ENCODE measurements at regions not wholly inside any gene's neighbourhood (a gene's known extent, or its start where the extent isn't known, plus 50 kb on each side); places are given as distances from the start of the nearest gene placed in this dataset.

DNA sequence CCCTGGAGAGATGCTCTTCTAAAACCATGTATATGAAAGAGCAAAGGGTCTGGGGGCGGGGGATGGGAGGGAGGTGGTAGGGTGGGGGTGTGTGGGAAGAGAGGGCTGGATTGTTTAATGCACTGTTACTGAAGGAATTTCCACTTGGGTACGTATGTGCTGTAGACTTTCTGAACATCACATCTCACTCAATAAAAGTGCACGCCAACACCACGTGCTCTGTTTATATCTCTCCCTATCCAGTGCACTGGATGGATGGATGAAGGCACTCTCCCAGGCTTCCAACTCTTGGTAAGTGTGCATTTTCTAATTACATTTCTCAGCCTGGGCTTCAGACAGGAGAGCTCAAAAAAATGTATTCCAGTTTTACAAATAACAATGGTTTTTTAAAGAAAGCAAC is 184.3 kb upstream of the SIX2 start:
- Mint-ChIP-seq H3K9me3 (no peaks in the 10 kb centered on the region), H3K4me3 (no peak overlapping the region), H3K27me3 (peaks cover 19% of the 10 kb centered on the region), H3K27ac (no peak overlapping the region), H3K36me3 (ENCODE audit: low read depth) (no peaks in the 10 kb centered on the region), H3K4me1 (no peaks in the 10 kb centered on the region)
- DNase-seq, result no peak
- POLR2A ChIA-PET, result no interaction called here
- CTCF ChIA-PET, result no interaction called here

DNA sequence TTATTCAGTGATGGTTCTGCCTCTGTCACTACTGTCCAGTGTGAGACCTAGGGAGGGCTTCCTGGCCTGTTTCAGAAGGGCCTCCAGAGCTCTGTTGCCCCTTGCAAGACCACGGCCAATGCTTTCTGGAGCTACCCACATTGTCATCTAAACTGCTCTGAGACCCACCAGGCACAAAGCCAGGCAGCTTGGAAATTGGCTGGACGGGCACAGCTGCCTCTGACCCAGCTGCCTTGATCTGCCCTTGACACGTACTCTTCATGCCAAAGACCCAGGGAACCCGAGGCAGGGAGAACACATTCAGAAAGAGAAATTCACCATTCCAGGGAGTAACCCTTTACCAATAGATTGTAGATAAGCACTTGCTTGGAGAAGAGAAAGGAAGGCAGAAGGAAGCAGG is 183.7 kb upstream of the SIX2 start:
- Mint-ChIP-seq H3K4me1 (no peaks in the 10 kb centered on the region), H3K36me3 (ENCODE audit: low read depth) (no peaks in the 10 kb centered on the region), H3K4me3 (no peak overlapping the region), H3K27ac (no peak overlapping the region), H3K27me3 (peaks cover 19% of the 10 kb centered on the region), H3K9me3 (no peaks in the 10 kb centered on the region)
- POLR2A ChIA-PET, result no interaction called here
- DNase-seq, result no peak
- CTCF ChIA-PET, result no interaction called here

DNA sequence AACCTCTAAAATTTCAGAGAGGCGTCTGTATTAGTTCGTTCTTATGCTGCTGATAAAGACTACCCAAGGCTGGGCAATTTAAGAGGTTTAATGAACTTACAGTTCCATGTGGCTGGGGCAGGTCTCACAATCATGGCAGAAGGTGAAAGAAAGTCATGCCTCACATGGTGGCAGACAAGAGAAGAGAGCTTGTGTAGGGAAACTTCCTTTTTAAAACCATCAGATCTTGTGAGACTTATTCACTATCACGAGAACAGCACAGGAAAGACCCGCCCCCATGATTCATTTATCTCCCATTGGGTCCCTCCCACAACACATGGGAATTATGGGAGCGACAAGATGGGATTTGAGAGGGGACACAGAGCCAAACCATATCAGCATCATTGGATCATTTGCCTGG is 183.2 kb upstream of the SIX2 start:
- POLR2A ChIA-PET, result no interaction called here

DNA sequence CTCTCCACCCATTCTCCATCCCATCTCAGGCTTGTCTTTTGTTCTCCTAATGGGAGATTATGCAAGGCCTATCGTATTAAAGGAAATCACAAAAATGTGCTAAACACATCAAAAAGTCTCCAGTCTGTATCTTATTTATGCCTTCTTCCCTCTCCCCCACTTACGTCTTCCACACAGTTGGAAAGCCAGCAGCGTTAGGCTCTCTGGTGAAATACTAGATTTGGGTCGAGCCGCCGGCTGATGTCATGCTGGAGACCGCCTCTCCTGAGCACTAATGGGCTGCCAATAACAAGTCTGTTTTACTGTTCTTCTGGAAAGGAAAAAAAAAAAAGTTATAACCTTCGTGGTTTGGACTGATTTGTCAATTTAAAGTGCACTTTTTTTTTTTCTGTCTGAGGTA is 182.7 kb upstream of the SIX2 start:
- Mint-ChIP-seq H3K4me1 (no peaks in the 10 kb centered on the region), H3K27ac (no peak overlapping the region), H3K9me3 (no peaks in the 10 kb centered on the region), H3K4me3 (no peak overlapping the region), H3K27me3 (peaks cover 20% of the 10 kb centered on the region), H3K36me3 (ENCODE audit: low read depth) (no peaks in the 10 kb centered on the region)
- DNase-seq, result no peak
- CTCF ChIA-PET, result no interaction called here
- POLR2A ChIA-PET, result no interaction called here

More for the DNA sequence above, 183.2 kb upstream of the SIX2 start:
- Mint-ChIP-seq H3K27ac (no peak overlapping the region), H3K27me3 (peaks cover 20% of the 10 kb centered on the region), H3K36me3 (ENCODE audit: low read depth) (no peaks in the 10 kb centered on the region), H3K4me1 (no peaks in the 10 kb centered on the region), H3K4me3 (no peak overlapping the region), H3K9me3 (no peaks in the 10 kb centered on the region)
- DNase-seq, result no peak
- CTCF ChIA-PET, result no interaction called here

DNA sequence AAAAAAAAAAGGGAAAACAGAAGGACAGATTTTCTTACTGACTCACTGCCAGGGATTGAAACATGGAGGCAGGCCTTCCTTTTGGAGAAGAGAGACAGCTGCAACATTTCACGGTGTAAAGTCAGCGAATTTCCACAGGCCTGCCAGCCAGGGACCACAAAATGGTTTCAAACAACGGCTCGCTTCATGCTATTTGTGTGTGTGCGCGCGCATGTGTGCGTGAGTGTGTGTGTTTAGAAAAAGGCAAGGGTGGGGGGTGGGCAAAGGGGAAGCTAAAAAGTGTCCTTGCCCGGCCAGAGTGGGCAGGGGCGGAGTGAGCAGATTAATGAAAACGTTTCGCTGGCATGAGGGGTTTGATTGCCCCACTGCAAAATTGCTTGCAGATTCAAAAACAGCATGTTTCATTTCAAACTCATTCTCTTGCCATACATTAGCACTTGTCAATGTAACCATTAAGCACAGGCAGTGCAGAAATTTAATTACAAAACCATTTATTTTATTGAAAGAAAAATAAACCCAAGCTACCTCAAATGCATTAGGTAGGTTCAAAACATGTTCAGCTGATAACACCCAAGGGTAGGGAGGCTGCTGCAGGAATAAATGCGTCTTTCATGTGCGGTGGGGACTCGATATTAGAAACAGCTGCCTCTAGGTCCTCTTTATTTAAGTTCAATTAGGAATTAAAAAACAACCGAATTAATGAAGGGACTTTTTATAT is 182.1 kb upstream of the SIX2 start:
- POLR2A ChIA-PET, result no interaction called here
- no peak for DNase-seq
- no peak overlapping the region for H3K4me3 Mint-ChIP-seq
- H3K36me3 Mint-ChIP-seq (ENCODE audit: low read depth), result no peaks in the 10 kb centered on the region
- H3K4me1 Mint-ChIP-seq, result no peaks in the 10 kb centered on the region
- CTCF ChIA-PET, result no interaction called here
- H3K27me3 Mint-ChIP-seq, result peaks cover 20% of the 10 kb centered on the region
- H3K9me3 Mint-ChIP-seq, result no peaks in the 10 kb centered on the region
- H3K27ac Mint-ChIP-seq, result no peak overlapping the region

DNA sequence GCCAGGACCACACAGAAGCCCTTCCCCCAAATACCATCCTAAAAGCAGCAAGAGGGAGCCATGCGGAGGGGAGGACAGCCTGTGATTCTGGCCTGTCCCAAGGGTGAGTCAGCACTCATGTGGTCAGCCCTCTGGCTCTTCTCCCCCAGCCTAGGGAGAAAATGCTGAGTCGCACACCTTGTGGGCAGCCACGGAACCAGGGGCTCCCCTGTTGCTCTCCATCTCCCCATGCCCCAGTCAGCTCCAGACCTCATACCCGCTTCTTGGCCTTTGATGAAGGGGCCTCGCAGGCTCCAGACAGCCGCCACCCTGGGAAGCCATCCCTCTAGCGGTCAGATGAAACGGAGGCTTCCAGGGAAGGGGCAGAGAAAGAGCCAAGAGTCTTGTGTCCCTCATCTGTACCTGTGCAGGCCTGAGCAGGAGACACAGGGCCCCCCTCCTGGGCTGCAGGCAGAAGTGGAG is 181.3 kb upstream of the SIX2 start:
- peaks cover 15% of the 10 kb centered on the region for H3K27me3 Mint-ChIP-seq
- no peaks in the 10 kb centered on the region for H3K9me3 Mint-ChIP-seq
- H3K36me3 Mint-ChIP-seq (ENCODE audit: low read depth), result no peaks in the 10 kb centered on the region
- H3K4me3 Mint-ChIP-seq, result no peak overlapping the region
- H3K4me1 Mint-ChIP-seq, result no peaks in the 10 kb centered on the region
- ChIA-PET CTCF (no interaction called here), POLR2A (no interaction called here)
- H3K27ac Mint-ChIP-seq, result no peak overlapping the region
- DNase-seq, result no peak

DNA sequence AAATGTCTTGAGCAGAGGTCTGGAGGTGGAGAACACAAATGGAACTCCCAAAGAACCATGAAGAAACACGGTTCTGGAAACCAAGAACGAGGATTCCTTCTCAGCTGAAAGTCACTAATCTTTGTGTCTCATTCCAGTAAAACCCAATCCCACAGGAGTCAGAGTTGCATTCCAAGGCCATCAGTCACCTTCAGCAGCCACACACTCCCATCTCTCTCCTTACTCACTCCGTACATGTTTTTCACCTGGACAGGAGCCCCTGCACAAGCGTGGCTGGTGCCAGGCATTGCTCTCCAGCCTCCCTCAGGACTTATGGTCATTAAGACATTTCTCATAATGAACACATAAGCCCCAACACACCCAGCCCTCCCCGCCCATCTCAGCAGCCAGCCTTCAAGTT is 175.4 kb upstream of the SIX2 start:
- Mint-ChIP-seq H3K27ac (no peak overlapping the region), H3K4me3 (no peak overlapping the region), H3K27me3 (peaks cover 3% of the 10 kb centered on the region), H3K9me3 (no peaks in the 10 kb centered on the region), H3K36me3 (ENCODE audit: low read depth) (no peaks in the 10 kb centered on the region), H3K4me1 (no peaks in the 10 kb centered on the region)
- no peak for DNase-seq
- ChIA-PET CTCF (no interaction called here), POLR2A (no interaction called here)

DNA sequence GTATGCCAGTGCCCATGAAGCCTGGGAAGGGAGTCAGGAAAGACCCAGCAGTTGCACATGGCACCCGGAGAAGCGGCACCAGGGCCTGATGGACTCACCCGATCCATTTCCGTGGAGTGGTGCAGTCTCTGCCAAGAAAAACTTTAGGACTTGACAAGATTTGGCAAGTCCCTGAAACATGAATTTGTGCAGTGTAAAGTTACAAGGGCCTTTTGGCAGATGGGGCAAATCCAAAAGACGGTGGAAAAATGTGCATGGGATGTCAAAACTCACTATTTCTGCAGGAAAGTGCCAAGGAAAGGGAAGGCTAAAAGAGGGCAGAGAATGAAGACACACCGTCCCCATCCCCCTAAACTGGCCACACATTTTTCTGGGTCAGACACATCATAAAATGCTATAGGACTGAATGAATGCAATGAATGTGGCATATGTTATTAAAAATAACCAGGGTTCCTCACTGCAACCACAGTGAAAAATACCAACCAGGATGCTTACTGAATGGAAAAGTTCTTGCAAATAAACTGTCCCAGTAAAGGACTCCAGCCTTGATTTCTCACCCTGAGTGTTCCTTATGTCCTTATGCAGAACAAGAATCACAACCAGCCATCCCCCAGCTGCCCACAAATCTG is 173.5 kb upstream of the SIX2 start:
- Mint-ChIP-seq H3K27ac (no peak overlapping the region), H3K9me3 (no peaks in the 10 kb centered on the region), H3K4me1 (no peaks in the 10 kb centered on the region), H3K27me3 (peaks cover 7% of the 10 kb centered on the region), H3K4me3 (no peak overlapping the region), H3K36me3 (ENCODE audit: low read depth) (no peaks in the 10 kb centered on the region)
- ChIA-PET CTCF (no interaction called here), POLR2A (no interaction called here)
- no peak for DNase-seq

DNA sequence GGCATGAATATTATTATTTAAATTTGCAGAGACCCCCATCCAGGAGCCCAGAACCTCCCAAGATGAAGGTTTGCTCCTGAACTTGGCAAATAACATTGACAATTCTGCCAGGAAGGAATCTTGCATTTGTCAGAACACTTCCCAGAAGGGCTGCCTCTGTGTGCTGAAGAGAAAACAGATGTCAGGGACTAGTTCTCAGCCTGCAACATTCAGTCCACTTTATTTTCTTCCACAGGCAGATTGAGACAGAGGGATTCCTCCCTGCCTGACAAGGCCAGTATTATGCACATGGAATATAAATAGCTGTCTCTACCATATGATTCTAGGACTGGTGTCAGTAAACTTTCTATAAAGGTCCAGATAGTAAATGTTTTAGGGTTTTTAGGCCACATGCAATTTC is 171.5 kb upstream of the SIX2 start:
- H3K27me3 Mint-ChIP-seq, result peaks cover 16% of the 10 kb centered on the region
- no peaks in the 10 kb centered on the region for H3K9me3 Mint-ChIP-seq
- no peak overlapping the region for H3K27ac Mint-ChIP-seq
- ChIA-PET CTCF (no interaction called here), POLR2A (no interaction called here)
- no peaks in the 10 kb centered on the region for H3K36me3 Mint-ChIP-seq (ENCODE audit: low read depth)
- H3K4me1 Mint-ChIP-seq, result no peaks in the 10 kb centered on the region
- DNase-seq, result no peak
- no peak overlapping the region for H3K4me3 Mint-ChIP-seq

DNA sequence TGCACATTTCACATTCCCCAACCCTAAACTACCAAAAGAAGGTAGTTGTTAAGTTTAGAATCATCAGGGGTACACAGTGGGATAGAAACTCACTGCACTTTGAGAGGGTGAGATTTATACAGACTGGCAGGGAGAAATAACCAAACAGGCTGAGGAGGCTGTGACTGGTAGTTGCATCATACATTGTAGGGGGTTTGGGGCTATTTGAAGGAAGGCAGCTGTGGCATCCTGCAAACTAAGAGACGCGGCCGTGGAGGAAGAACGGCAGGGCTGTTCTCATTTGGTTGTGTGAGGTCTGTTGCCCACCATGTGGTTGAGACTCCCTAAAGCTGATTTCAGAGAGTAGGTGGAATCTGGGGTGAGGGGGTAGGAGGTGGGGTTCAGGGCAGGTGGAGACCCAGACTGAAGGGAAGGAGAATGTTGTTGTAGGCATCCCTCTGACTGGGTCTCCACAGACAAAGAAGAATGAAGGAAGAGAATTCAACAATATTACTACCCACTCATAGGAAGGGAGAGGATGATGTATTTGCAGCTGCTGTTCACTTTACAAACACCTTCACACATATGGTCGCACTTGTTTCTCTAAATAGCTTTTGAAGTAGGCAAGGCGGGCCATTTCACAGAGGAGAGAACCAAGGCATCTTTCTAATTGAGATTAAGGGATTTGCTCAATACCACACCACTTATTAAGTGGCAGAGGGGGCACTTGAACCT is 170.9 kb upstream of the SIX2 start:
- no peaks in the 10 kb centered on the region for H3K36me3 Mint-ChIP-seq (ENCODE audit: low read depth)
- H3K27ac Mint-ChIP-seq, result no peak overlapping the region
- no peak overlapping the region for H3K4me3 Mint-ChIP-seq
- H3K9me3 Mint-ChIP-seq, result no peaks in the 10 kb centered on the region
- DNase-seq, result no peak
- no peaks in the 10 kb centered on the region for H3K4me1 Mint-ChIP-seq
- peaks cover 16% of the 10 kb centered on the region for H3K27me3 Mint-ChIP-seq
- ChIA-PET POLR2A (no interaction called here), CTCF (no interaction called here)

DNA sequence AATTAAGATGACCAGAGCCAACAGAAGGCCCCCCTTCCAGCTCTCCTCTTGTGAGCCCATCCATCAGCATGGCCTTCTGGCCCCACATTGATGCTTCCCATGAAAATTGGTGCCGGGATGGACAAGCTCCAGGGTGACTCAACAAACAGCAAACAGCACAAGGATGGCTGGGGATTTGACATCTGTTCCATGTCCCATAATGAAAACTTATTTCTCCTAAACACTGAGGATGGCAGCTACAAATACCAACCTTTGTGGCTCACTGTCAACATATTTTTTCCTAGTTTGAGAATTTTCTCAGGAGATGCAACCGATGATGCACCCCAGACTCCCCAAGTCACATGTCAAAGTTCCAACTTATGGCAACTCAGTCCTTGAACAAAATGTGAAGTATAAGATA is 169.6 kb upstream of the SIX2 start:
- ChIA-PET CTCF (no interaction called here), POLR2A (no interaction called here)
- no peak for DNase-seq
- Mint-ChIP-seq H3K4me3 (no peak overlapping the region), H3K27ac (no peak overlapping the region), H3K27me3 (peaks cover 25% of the 10 kb centered on the region), H3K9me3 (no peaks in the 10 kb centered on the region), H3K4me1 (no peaks in the 10 kb centered on the region), H3K36me3 (ENCODE audit: low read depth) (no peaks in the 10 kb centered on the region)

DNA sequence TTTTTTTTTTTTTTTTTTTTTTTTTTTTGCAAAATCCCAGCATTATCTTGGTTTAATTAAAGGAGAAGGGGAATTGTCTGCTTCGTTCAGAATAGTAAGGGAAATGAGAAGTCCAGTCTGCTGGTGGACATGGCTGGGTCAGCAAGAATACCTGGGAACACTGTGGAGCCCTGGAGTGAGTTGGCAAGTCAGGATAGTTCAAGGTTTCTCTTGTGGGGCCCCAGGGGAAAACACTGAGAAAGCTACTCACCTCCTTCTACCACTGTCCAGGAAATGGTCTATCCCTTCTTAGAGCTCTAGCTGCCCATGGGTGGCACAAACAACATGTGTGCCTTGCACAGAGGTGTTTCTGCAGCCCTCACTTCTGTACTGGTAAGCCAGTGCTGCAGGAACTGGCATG is 169.1 kb upstream of the SIX2 start:
- no peak for DNase-seq
- peaks cover 29% of the 10 kb centered on the region for H3K27me3 Mint-ChIP-seq
- ChIA-PET CTCF (no interaction called here), POLR2A (no interaction called here)
- no peak overlapping the region for H3K4me3 Mint-ChIP-seq
- no peaks in the 10 kb centered on the region for H3K9me3 Mint-ChIP-seq
- no peaks in the 10 kb centered on the region for H3K36me3 Mint-ChIP-seq (ENCODE audit: low read depth)
- H3K4me1 Mint-ChIP-seq, result no peaks in the 10 kb centered on the region
- H3K27ac Mint-ChIP-seq, result no peak overlapping the region

DNA sequence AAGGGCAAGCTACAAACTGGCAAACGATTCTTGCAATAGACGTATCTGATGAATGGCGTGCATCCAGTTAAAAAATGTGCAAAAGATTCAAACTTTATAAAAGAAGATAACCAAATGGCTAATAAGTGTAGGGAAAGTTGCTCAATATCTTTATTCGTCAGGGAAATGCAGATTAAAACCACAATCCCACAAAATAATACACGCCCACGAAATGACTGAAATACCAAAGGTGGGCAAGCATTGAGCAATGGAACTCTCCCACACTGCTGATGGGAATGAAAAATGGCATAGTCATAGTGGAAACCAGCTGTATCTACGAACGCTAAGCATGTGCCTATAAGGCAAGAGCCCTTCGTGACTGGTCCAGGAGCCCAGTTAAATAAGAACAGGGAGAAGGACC is 168.6 kb upstream of the SIX2 start:
- peaks cover 34% of the 10 kb centered on the region for H3K27me3 Mint-ChIP-seq
- POLR2A ChIA-PET, result no interaction called here
- H3K36me3 Mint-ChIP-seq (ENCODE audit: low read depth), result no peaks in the 10 kb centered on the region
- H3K4me1 Mint-ChIP-seq, result no peaks in the 10 kb centered on the region
- no peak overlapping the region for H3K27ac Mint-ChIP-seq
- CTCF ChIA-PET, result no interaction called here
- DNase-seq, result no peak
- H3K9me3 Mint-ChIP-seq, result no peaks in the 10 kb centered on the region
- H3K4me3 Mint-ChIP-seq, result no peak overlapping the region

DNA sequence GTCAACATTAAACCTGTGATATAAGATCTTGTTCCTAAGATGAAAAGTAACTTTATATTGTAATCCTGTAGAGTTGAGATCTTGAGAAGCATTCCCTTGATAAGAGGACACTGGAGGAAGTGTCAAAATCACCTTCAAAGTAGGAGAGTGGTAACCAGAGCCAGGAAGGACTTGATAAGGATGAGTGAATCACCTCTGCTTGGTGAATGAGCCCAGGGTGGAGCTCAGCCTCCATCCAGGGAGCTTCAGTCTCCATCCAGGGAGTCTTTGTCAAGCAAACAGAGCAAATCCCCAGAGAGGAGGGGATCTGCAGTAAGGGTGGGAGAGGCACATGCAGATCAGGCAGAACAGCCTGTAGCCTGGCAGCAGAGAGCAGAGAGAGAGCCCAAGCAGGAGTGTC is 167.1 kb upstream of the SIX2 start:
- Mint-ChIP-seq H3K36me3 (ENCODE audit: low read depth) (no peaks in the 10 kb centered on the region), H3K4me3 (no peak overlapping the region), H3K27me3 (peaks cover 45% of the 10 kb centered on the region), H3K9me3 (no peaks in the 10 kb centered on the region), H3K4me1 (no peaks in the 10 kb centered on the region), H3K27ac (no peak overlapping the region)
- no peak for DNase-seq
- ChIA-PET CTCF (no interaction called here), POLR2A (no interaction called here)
